HG03342 (cell line): ENCODE measurements at regions not wholly inside any gene's neighbourhood (a gene's known extent, or its start where the extent isn't known, plus 50 kb on each side); places are given as distances from the start of the nearest gene placed in this dataset.

Source experiments
- ATAC-seq: cut with Tn5 transposase; IDR thresholded peaks from one replicate; pipeline ENCODE4 v1.9.1; 2021; ENCODE audit warnings: mild to moderate bottlenecking, moderate library complexity; ENCODE audit not compliant: unreplicated experiment

- ATAC-seq, result no peak
Observed at GRCh38 chr7:32152576-32152975, 82.4 kb upstream of the PDE1C start.

- ATAC-seq, result no peak
Observed at GRCh38 chr7:32150589-32150988, 80.4 kb upstream of the PDE1C start.

DNA sequence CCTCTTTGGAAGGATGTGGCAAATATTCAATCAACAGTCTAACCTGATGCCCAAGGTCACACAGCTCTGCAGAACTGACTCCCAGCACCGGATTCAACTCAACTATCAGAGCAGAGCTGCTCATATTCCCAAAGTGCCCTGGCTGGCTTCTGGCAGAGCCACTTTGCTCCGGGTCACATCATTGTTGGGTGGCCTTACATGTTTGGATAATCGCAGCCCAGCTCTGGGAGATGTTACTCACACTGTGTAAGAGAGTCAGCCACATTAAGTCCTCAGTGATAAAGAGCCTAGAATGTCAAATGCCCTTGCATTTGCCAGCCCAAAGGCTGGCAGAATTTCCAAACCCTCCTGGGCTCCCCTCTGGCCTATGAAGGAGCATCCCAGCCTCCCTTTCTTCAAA lies 79.8 kb upstream of the PDE1C start:
- ATAC-seq, result no peak

DNA sequence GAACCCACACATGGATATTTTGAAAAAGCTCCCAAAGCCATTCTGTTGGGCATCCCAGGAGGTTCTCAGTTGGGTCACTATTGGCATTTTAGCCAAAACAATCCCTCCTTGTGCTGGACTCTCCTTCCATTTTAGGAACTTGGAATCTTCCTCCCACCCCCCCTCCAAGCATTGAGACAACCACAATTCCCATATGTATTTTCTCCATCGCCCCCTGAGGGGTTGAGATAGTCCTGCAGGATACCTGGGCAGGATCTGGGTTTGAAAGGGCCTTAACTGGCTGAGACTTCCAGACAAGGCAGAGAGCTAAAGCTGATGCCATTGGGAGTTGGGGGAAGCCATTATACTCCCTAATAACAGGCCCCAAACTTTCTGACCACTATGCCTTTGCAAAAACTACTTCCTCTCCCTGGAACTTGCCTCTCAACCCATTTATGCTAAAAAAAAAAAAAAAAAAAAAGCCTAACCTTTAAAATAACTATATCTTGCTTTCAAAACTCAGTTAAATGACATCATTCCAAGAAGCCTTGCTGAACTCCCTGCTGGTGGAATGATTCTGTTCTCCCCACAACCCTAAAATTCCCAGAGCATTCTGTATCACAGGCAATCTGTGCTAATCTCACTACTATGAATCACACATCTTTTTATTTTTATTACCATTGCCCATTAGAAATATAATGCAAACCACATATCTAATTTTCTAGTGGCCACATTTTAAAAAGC lies 77.5 kb upstream of the PDE1C start:
- no peak for ATAC-seq

GRCh38 chr7:32145911-32146310 lies 75.7 kb upstream of the PDE1C start:
- no peak for ATAC-seq

GRCh38 chr7:32144676-32145075 lies 74.5 kb upstream of the PDE1C start:
- ATAC-seq, result no peak

GRCh38 chr7:32143301-32143700 lies 73.1 kb upstream of the PDE1C start:
- no peak for ATAC-seq

- no peak for ATAC-seq
Observed at GRCh38 chr7:32142649-32143048, 72.4 kb upstream of the PDE1C start.

DNA sequence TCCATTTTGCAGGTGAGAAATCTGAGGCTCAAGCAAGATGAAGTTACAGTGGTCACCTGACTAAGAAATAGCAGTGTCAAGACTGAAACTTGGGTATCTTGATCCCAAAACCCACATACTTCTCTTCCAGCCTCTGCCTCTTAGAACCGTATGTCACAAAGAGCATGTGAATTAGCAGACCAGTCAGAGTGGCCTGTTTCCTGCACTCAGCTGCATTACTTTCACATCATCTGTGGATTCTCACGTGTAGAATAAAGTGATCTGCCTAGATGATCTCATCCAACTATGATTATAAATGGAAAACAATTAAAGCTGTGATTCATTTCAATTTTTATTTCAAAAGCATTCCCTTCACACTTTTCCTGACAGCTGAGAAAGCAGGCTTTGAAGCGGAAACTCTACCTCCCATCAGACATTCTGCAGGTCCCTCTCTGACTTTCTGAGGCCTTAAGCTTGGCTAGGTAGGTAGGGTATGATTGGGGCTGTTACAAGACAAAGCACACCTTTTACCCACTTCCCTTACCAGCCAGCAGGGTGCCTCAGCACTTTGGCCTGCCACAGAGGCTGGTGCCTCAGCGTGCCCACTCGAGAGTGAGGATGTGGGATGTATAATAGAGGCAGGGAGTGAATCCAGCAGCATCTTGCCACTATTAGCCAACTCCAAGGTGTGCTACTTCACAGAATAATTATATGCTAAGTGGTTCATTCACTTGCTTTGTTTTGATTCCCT lies 70.2 kb upstream of the PDE1C start:
- no peak for ATAC-seq

- no peak for ATAC-seq
Observed at GRCh38 chr7:32137059-32137458, 66.9 kb upstream of the PDE1C start.

- ATAC-seq, result no peak
Observed at GRCh38 chr7:32131091-32131490, 60.9 kb upstream of the PDE1C start.

GRCh38 chr7:32126843-32127242 lies 56.6 kb upstream of the PDE1C start:
- no peak for ATAC-seq
